ENCODE measurements at regions not wholly inside any gene's neighbourhood (a gene's known extent, or its start where the extent isn't known, plus 50 kb on each side); places are given as distances from the start of the nearest gene placed in this dataset.

DNA sequence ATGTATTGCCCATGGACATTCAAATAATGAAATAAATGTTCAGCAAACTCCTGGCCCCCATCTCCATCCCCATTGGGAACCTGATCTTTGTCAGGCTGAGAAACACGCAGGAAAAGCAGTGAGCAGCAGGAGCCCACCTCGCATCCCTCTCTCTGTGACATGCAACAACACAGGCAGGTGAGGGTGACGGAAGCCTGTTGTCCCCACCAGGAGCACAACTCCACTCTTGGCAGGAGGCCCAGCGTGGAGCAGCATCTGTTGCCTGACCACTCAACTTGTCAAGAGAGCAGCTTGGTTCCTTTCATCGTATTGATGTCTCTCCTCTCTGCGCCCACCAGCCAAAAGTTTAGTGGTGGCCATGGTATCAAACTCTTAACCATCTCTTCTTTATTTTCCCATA is 586.9 kb upstream of the ARID1B start:
- Histone ChIP-seq H3K27me3 (no peaks in the 10 kb centered on the region), H3K27ac (no peak overlapping the region), H3K4me1 (ENCODE audit: insufficient read depth) (no peaks in the 10 kb centered on the region), H3K4me3 (no peak overlapping the region), H3K9me3 (no peaks in the 10 kb centered on the region), H3K36me3 (no peaks in the 10 kb centered on the region)
- TF ChIP-seq POLR2A (IDR thresholded peaks at IDR 0.05) = no peak
- 93 to 97% (median 96%) methylated on average over 6 of the region's 6 CpGs for WGBS, 3 donors
- intact Hi-C loops (cut with DNase I) = no loop called here
- DNase-seq = no peak

DNA sequence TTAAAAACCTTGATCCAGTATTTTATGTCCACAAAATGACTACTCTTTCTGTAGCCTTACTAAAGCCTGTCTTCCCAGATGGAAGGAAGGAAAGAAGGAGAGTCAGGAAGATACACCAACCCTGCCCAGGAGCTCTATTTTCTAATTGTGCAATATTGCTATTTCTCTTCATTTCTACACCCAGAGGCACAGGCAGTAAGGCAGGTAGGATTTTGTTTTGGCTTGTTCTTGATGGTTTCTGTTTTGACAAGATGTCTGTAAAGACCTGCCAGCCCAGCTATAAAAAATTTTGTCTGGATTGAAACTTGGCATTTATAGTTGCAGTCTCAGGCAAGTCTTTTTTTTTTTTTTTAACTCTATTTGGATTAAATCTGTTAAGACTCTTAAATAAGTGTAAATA is 587.5 kb upstream of the ARID1B start:
- no peak overlapping the region for H3K27ac ChIP-seq
- TF ChIP-seq, protein P1, sequence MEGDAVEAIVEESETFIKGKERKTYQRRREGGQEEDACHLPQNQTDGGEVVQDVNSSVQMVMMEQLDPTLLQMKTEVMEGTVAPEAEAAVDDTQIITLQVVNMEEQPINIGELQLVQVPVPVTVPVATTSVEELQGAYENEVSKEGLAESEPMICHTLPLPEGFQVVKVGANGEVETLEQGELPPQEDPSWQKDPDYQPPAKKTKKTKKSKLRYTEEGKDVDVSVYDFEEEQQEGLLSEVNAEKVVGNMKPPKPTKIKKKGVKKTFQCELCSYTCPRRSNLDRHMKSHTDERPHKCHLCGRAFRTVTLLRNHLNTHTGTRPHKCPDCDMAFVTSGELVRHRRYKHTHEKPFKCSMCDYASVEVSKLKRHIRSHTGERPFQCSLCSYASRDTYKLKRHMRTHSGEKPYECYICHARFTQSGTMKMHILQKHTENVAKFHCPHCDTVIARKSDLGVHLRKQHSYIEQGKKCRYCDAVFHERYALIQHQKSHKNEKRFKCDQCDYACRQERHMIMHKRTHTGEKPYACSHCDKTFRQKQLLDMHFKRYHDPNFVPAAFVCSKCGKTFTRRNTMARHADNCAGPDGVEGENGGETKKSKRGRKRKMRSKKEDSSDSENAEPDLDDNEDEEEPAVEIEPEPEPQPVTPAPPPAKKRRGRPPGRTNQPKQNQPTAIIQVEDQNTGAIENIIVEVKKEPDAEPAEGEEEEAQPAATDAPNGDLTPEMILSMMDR (IDR thresholded peaks at IDR 0.05) = no peak
- no peak for TF ChIP-seq EP300 (IDR thresholded peaks at IDR 0.05)
- TF ChIP-seq POLR2A (IDR thresholded peaks at IDR 0.05) = no peak
- intact Hi-C loops (cut with DNase I) = no loop called here
- H3K4me1 ChIP-seq (ENCODE audit: insufficient read depth) = no peaks in the 10 kb centered on the region
- H3K27me3 ChIP-seq = no peaks in the 10 kb centered on the region
- H3K4me3 ChIP-seq = no peak overlapping the region
- H3K9me3 ChIP-seq = no peaks in the 10 kb centered on the region
- no peak for DNase-seq
- H3K36me3 ChIP-seq = no peaks in the 10 kb centered on the region

DNA sequence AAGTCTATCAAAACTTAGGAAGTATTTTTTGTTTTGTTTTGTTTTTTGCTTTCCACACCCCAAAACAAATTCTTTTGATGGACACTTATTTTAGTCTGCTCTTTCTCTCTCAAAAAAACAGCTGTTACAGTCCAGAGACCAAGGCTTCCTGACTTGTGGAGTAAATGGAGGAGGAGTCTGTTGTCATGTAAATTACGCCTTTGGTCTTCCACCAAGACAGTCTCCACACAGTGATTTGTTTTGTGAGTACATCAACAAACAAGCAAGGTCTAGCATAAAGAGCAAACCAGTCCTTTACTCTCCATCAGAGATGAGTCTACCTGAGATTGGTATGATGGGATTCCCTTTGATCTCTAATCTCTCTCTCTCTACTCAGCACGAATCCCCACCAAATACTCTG is 588.0 kb upstream of the ARID1B start:
- 78 to 92% (median 83%) methylated on average over 2 of the region's 2 CpGs for WGBS, 3 donors
- intact Hi-C loops (cut with DNase I) = no loop called here
- Histone ChIP-seq H3K4me3 (no peak overlapping the region), H3K36me3 (no peaks in the 10 kb centered on the region), H3K4me1 (ENCODE audit: insufficient read depth) (no peaks in the 10 kb centered on the region), H3K9me3 (no peaks in the 10 kb centered on the region), H3K27me3 (no peaks in the 10 kb centered on the region), H3K27ac (no peak overlapping the region)
- no peak for DNase-seq
- TF ChIP-seq, protein P1 (IDR thresholded peaks at IDR 0.05) = no peak
- no peak for TF ChIP-seq POLR2A (IDR thresholded peaks at IDR 0.05)
- no peak for TF ChIP-seq EP300 (IDR thresholded peaks at IDR 0.05)

DNA sequence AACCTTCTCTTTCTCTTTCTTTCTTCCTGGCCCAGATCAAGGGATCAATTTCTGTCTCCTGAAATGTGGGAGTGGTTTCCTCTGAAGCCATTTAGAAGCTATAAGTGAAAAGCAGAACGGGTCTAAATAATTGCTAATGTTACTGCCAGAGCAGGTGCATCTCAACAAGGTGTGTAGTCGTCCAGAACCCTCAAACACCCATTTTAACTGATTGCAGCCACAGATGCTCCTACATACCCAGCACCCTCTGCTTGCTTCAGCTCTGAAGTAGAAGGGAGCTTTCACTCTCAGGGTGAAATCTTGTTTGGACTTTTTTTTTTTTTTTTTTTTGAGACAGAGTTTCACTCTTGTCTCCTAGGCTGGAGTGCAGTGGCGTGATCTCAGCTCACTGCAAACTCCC is 592.1 kb upstream of the ARID1B start:
- no peaks in the 10 kb centered on the region for H3K36me3 ChIP-seq
- no peak overlapping the region for H3K4me3 ChIP-seq
- DNase-seq = no peak
- intact Hi-C loops (cut with DNase I) = no loop called here
- no peaks in the 10 kb centered on the region for H3K4me1 ChIP-seq (ENCODE audit: insufficient read depth)
- H3K9me3 ChIP-seq = no peaks in the 10 kb centered on the region
- WGBS, 3 donors = 69 to 76% (median 72%) methylated on average over 3 of the region's 3 CpGs
- TF ChIP-seq, protein P1 (IDR thresholded peaks at IDR 0.05) = no peak
- TF ChIP-seq EP300 (IDR thresholded peaks at IDR 0.05) = no peak
- no peak for TF ChIP-seq POLR2A (IDR thresholded peaks at IDR 0.05)
- no peaks in the 10 kb centered on the region for H3K27me3 ChIP-seq
- no peak overlapping the region for H3K27ac ChIP-seq

DNA sequence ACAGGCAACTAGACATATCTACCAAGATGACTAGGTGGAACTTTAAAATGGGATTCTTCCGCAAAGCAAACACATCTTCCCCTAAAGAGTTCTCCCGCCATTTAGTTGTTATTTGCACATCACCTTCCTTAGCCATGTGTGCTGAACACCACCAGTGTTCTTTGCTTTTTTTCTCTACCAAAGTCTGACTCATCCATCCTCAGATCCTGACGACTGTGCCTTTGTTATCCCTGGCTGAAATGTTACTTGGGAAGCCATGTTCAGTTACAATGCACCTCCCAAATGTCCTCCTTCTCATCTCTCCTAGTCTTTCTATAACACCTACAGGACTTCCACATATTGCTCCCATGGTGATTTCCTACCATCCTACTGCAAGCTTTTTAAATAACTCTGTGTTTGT is 593.5 kb upstream of the ARID1B start:
- 73 to 85% (median 84%) methylated on average over 3 of the region's 3 CpGs for WGBS, 3 donors
- Histone ChIP-seq H3K4me3 (no peak overlapping the region), H3K4me1 (ENCODE audit: insufficient read depth) (no peaks in the 10 kb centered on the region), H3K36me3 (no peaks in the 10 kb centered on the region), H3K27ac (no peak overlapping the region), H3K27me3 (no peaks in the 10 kb centered on the region), H3K9me3 (no peaks in the 10 kb centered on the region)
- intact Hi-C loops (cut with DNase I) = no loop called here
- no peak for DNase-seq
- TF ChIP-seq, protein P1 (IDR thresholded peaks at IDR 0.05) = no peak
- no peak for TF ChIP-seq EP300 (IDR thresholded peaks at IDR 0.05)
- no peak for TF ChIP-seq POLR2A (IDR thresholded peaks at IDR 0.05)
